Central memory CD8-positive, alpha-beta T cell (primary cell): ENCODE measurements at regions not wholly inside any gene's neighbourhood (a gene's known extent, or its start where the extent isn't known, plus 50 kb on each side); places are given as distances from the start of the nearest gene placed in this dataset.
"Not testable (repeated sequence)": the region's sequence is repeated elsewhere in the genome, so short reads cannot be mapped to it uniquely, and the experiment has no call there.

Experiments
- ATAC-seq: fragments of 150-1000 bp; cut with Tn5 transposase; replicated peaks from 2 replicates; pipeline ENCODE4 v1.10.0; 2022; ENCODE audit warnings: mild to moderate bottlenecking, moderate FRiP score, moderate number of reproducible peaks; ENCODE audit not compliant: poor library complexity, severe bottlenecking; ENCODE audit errors: extremely low read depth
- DNase-seq, 2 donors: peaks; one replicate each; pipeline ENCODE4 v3.0.0; 2021; ENCODE audit warnings: low spot score in 2 of 2
- H3K27ac Mint-ChIP-seq: one replicate; pipeline ENCODE4 v1.8.0; 2022; ENCODE audit warnings: low read depth, mild to moderate bottlenecking, moderate library complexity, mixed read lengths
- H3K27me3 Mint-ChIP-seq: one replicate; pipeline ENCODE4 v1.8.0; 2022; ENCODE audit warnings: mixed read lengths
- H3K36me3 Mint-ChIP-seq: one replicate; pipeline ENCODE4 v1.8.0; 2022; ENCODE audit warnings: mild to moderate bottlenecking, moderate library complexity, mixed read lengths; ENCODE audit not compliant: insufficient read depth
- H3K4me1 Mint-ChIP-seq: one replicate; pipeline ENCODE4 v1.8.0; 2022; ENCODE audit warnings: mixed read lengths
- H3K4me3 Mint-ChIP-seq: one replicate; pipeline ENCODE4 v1.8.0; 2022; ENCODE audit warnings: mild to moderate bottlenecking, moderate library complexity, mixed read lengths
- H3K9me3 Mint-ChIP-seq: one replicate; pipeline ENCODE4 v1.8.0; 2022; ENCODE audit warnings: mixed read lengths

DNA sequence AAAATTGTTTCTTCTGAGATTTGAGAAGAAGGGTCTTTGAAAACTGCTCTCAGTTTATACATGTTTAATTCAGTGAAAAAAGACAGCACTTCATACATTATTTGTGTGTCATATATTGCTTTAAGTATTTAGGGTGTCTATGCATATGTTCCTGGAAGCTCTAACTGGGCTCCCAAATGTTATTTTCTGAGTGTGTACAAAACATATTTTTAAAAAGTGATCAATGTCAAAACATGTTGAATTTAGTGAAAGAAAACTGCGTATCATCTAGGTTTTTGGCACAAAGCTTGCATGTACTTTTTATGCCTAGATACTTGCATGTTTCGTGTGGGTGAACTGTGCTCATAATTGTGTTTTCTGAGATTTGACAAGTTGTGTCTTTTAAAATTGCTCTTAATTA, 81.6 kb downstream of the ASCL4 start:
- DNase-seq (no peak), ATAC-seq (no peak)
- no peak overlapping the region for H3K4me3 Mint-ChIP-seq
- no peak overlapping the region for H3K27ac Mint-ChIP-seq
- H3K36me3 Mint-ChIP-seq: no peaks in the 10 kb centered on the region
- peaks cover 72% of the 10 kb centered on the region for H3K27me3 Mint-ChIP-seq
- no peaks in the 10 kb centered on the region for H3K4me1 Mint-ChIP-seq
- H3K9me3 Mint-ChIP-seq: no peaks in the 10 kb centered on the region

DNA sequence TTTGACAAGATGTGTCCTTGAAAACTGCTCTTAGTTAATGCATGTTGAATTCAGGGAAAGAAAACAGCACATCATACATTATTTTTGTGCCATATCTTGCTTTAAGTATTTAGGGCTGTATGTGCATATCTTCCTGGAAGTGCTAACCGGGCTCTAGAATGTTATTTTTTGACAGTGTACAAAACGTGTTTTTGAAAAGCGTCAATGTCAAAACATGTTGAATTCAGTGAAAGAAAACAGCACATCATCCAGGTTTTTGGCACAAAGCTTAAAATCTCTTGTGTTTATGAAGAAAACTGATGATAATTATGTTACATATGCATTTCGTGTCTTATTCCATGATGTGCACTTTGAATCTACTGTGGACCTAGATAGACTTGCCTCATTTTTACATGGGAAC, 82.7 kb downstream of the ASCL4 start:
- no peaks in the 10 kb centered on the region for H3K36me3 Mint-ChIP-seq
- no peak overlapping the region for H3K27ac Mint-ChIP-seq
- DNase-seq (no peak), ATAC-seq (no peak)
- no peaks in the 10 kb centered on the region for H3K4me1 Mint-ChIP-seq
- no peaks in the 10 kb centered on the region for H3K9me3 Mint-ChIP-seq
- peaks cover 83% of the 10 kb centered on the region for H3K27me3 Mint-ChIP-seq
- H3K4me3 Mint-ChIP-seq: no peak overlapping the region

DNA sequence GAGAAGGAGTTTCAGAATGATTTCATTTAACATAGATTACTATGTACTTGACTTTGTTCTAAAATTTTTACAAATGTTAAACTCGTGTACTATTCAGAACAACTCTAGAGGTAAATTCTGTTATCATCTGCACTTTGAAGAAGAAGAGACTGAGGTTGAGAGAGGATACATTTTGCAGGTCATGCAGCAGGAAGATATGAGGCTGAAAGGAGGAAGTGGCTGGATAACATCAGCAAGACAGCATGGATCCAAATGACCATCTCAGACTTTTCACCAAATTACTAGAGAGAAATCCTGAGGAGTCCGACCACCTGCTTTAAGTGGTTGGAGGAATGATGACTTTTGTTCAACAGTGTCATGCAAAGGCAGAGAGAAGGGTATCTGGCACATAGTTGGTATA, 84.9 kb downstream of the ASCL4 start:
- no peak for DNase-seq
- Mint-ChIP-seq H3K27ac (no peak overlapping the region), H3K4me3 (no peak overlapping the region), H3K4me1 (no peaks in the 10 kb centered on the region), H3K36me3 (no peaks in the 10 kb centered on the region), H3K9me3 (no peaks in the 10 kb centered on the region), H3K27me3 (peaks cover 96% of the 10 kb centered on the region)
- no peak for ATAC-seq

DNA sequence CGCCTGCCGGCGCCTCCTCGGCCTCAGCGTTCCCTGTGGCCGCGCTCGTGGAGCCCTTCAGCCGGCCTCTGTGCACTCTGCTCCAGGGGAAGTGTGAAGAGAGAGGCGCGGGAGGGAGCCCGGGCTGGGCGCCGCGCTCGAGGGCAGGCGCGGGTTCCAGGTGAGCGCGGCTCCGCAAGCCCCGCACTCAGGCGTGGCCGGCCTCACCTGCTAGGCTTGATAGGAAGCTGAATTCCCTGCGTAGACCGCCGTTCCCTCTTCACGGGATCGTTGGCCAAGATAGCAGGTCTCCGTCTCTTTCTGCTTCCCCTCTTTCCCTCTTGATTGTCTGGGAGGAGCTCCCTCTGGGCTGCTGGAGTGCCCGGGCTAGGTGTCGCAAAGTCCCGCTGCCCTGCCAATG, 89.7 kb downstream of the ASCL4 start:
- ATAC-seq (no peak), DNase-seq (no peak)
- Mint-ChIP-seq H3K27ac (no peak overlapping the region), H3K4me3 (no peak overlapping the region), H3K36me3 (no peaks in the 10 kb centered on the region), H3K27me3 (peaks cover 73% of the 10 kb centered on the region), H3K4me1 (no peaks in the 10 kb centered on the region), H3K9me3 (no peaks in the 10 kb centered on the region)

DNA sequence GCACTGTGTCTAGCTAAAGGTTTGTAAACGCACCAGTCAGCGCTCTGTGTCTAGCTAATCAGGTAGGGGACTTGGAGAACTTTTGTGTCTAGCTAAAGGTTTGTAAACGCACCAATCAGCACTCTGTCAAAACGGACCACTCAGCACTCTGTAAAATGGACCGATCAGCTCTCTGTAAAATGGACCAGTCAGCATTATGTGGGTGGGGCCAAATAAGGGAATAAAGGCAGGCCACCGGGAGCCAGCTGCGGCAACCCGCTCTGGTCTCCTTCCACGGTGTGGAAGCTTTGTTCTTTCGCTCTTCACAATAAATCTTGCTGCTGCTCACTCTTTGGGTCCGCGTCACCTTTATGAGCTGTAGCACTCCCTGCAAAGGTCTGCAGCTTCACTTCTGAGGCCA, 90.2 kb downstream of the ASCL4 start:
- H3K4me1 Mint-ChIP-seq, H3K36me3 Mint-ChIP-seq, H3K4me3 Mint-ChIP-seq, H3K9me3 Mint-ChIP-seq, ATAC-seq, DNase-seq, H3K27ac Mint-ChIP-seq: not testable (repeated sequence)
- peaks cover 68% of the 10 kb centered on the region for H3K27me3 Mint-ChIP-seq

DNA sequence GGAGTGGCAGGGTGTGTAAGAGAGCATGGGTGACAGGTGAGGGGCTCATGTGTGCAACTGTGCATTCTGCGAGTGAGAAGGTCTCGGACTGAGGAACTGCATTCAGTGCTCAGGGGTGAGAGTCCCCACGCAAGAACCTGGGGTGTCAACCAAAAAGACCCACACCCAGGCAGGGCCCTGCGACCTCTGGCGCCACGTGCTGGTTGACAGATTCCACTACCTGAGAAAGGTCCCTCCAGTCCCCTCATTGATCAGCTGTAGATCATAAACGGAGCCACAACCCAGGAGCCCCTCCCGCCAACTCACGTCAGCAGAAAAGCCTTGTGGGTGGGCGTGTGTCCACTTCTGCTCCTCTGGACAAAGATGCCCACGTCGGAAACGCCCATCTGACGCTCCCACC, 98.7 kb downstream of the ASCL4 start:
- DNase-seq (no peak), ATAC-seq (no peak)
- no peaks in the 10 kb centered on the region for H3K9me3 Mint-ChIP-seq
- H3K27ac Mint-ChIP-seq: no peak overlapping the region
- no peaks in the 10 kb centered on the region for H3K36me3 Mint-ChIP-seq
- no peak overlapping the region for H3K4me3 Mint-ChIP-seq
- H3K27me3 Mint-ChIP-seq: peaks cover 36% of the 10 kb centered on the region
- no peaks in the 10 kb centered on the region for H3K4me1 Mint-ChIP-seq

DNA sequence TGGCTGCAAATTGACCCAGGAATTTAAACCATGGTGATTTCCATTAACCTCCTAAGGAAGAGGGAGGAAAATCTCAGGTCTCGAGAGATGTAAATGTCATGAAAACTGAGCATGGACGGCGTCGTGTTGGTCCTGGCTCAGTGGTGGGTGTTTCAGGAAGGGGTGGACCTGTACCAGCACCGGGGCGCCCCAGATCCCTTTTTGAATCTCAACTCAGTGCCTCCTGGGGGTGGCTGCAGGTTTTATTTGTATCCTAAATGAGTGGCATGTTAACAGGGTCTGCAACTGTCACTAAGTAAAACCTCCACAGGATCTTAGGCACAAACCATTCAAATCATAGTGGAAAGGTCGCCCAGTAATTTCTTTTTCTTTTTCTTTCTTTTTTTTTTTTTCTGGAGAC, 101.3 kb downstream of the ASCL4 start:
- Mint-ChIP-seq H3K27me3 (peaks cover 46% of the 10 kb centered on the region), H3K9me3 (no peaks in the 10 kb centered on the region), H3K27ac (no peak overlapping the region), H3K4me3 (no peak overlapping the region), H3K4me1 (no peaks in the 10 kb centered on the region), H3K36me3 (no peaks in the 10 kb centered on the region)
- DNase-seq (no peak), ATAC-seq (no peak)

DNA sequence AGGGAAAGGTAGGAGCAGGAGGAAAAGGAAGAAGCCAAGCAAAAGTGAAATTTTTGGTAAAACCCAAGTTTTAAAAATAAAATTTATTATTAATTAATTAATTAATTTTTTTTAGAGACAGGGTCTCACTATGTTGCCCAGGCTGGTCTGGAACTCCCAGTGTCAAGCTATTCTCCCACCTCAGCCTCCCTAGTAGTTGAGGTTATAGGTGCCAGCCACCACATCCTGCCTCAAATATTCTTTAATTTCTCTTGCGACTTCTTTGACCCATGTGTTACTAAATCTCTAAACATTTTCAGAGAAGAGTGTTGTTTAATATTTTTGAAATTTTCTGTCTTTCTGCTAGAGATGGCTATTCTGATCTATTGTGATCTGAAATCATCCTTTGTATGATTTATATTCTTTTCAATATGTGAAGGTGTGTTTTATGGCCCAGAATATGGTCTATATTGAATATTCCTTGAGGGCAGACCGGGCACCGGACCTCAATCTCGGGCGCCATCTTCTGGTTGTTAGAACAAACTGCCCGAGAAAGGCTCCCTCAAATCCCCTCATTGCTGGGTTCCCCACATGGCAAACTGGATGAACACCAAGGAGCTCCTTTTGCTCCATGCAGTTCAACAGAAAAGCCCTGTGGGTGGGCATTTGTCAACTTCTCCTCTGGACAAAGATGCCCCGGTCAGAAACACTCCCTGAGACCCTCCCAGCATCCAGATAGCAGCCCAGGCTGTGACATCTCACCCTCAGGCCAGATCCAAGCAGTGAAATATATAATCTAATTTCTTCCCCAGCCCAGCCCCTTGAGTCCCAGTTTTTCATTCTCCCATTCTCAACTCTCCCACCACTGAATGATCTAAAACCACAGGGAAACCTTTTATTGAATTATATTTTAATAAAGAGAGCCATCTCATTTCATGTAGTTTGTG, 110.5 kb downstream of the ASCL4 start:
- Mint-ChIP-seq H3K4me3 (no peak overlapping the region), H3K4me1 (peaks cover 7% of the 10 kb centered on the region), H3K9me3 (no peaks in the 10 kb centered on the region), H3K27me3 (peaks cover 50% of the 10 kb centered on the region), H3K27ac (no peak overlapping the region), H3K36me3 (no peaks in the 10 kb centered on the region)
- ATAC-seq: peak; percentile 54
- DNase-seq: peak in 1 of 2 donors; percentile 18

DNA sequence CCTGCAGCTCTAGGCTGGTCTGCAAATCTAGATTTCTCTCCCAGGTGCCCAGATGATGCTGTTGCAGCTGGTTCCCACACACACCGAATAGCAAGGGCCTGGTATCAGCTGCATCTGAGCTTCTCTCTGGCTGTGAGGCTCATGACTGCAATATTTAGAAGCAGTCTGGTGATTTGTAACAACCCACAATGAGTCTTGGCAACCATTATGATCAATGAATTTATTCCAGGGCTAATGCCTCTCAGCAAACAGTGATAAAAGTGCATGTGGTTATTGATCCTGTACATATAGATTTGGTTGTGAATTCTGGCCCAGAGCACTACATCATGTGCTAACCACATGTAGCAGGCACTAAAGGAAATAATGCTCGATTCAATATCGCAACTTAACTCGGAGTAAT, 114.3 kb downstream of the ASCL4 start:
- no peak overlapping the region for H3K27ac Mint-ChIP-seq
- no peak overlapping the region for H3K4me3 Mint-ChIP-seq
- ATAC-seq: no peak
- H3K9me3 Mint-ChIP-seq: no peaks in the 10 kb centered on the region
- H3K36me3 Mint-ChIP-seq: no peaks in the 10 kb centered on the region
- H3K27me3 Mint-ChIP-seq: peaks cover 52% of the 10 kb centered on the region
- DNase-seq: no peak
- peaks cover 7% of the 10 kb centered on the region for H3K4me1 Mint-ChIP-seq

DNA sequence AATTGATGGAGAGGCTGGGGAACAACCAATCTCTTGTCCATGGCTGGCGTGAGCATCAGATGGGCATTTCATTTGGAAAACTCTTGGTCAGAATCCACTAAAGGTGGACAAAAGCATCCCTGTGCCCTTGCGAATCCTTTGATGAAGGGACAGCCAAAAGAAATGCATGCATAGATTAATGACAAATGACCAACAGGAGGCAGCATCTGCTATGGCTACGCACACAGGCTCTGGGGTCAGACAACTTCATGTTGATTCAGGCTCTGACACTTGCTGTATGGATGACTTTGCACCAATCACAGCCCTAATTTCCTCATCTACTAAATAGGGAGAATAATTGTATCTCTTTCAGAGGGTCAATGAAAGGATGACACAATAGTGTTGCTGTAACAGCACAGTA, 117.5 kb downstream of the ASCL4 start:
- Mint-ChIP-seq H3K27me3 (peaks cover 50% of the 10 kb centered on the region), H3K4me1 (no peaks in the 10 kb centered on the region), H3K27ac (no peak overlapping the region), H3K4me3 (no peak overlapping the region), H3K9me3 (no peaks in the 10 kb centered on the region), H3K36me3 (no peaks in the 10 kb centered on the region)
- no peak for ATAC-seq
- DNase-seq: no peak

DNA sequence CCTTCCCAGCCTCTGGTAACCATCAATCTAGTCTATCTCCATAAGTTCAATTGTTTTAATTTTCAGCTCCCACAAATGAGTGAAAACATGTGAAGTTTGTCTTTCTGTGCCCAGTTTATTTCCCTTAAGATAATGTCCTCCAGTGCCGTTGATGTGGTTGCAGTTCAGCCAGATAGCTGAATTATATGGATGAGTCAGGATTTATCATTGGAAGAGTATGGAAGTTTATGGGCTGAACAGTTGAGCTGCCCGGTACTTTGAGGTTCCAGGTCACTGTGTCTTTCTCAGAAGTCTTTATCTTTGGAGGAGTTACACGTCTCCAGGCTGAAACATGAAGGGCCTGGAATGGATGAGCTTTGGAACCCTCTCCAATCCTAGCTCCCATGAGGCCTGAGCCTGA, 120.1 kb downstream of the ASCL4 start:
- no peaks in the 10 kb centered on the region for H3K9me3 Mint-ChIP-seq
- no peak for DNase-seq
- no peak overlapping the region for H3K4me3 Mint-ChIP-seq
- peaks cover 38% of the 10 kb centered on the region for H3K27me3 Mint-ChIP-seq
- H3K36me3 Mint-ChIP-seq: no peaks in the 10 kb centered on the region
- H3K4me1 Mint-ChIP-seq: no peaks in the 10 kb centered on the region
- no peak overlapping the region for H3K27ac Mint-ChIP-seq
- ATAC-seq: no peak

DNA sequence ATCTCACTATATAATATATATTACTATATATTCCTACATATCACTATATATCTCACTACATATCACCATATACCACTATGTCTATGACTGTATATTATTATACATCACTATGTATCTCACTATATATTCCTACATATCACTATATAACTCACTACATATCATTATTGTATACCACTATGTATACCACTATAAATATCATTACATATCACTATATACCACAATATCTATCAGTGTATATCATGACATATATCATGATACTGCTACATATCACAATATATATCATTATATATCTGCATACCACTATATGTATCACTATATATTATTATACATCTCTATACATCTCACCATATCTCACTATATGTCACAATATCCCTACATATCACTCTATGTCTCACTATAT, 121.5 kb downstream of the ASCL4 start:
- Mint-ChIP-seq H3K9me3 (no peaks in the 10 kb centered on the region), H3K27me3 (peaks cover 34% of the 10 kb centered on the region), H3K27ac (no peak overlapping the region), H3K4me1 (no peaks in the 10 kb centered on the region), H3K4me3 (no peak overlapping the region), H3K36me3 (no peaks in the 10 kb centered on the region)
- no peak for DNase-seq
- ATAC-seq: no peak

DNA sequence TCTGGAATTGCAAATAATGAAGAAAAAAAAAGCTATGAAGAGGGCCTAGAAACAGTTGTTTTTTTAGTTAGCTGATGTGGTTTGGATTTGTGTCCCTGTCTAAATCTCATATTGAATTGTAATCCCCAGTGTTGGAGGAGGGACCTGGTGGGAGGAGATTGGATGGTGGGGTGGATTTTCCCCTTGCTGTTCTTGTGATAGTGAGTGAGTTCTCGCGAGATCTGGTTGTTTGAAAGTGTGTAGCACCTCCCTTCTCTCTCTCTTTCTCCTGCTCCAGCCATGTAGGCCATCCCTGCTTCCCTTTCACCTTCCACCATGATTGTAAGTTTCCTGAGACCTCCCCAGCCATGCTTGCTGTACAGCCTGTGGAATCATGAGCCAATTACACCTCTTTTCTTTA, 126.1 kb downstream of the ASCL4 start:
- Mint-ChIP-seq H3K4me1 (no peaks in the 10 kb centered on the region), H3K36me3 (no peaks in the 10 kb centered on the region), H3K9me3 (no peaks in the 10 kb centered on the region), H3K27me3 (peaks cover 46% of the 10 kb centered on the region), H3K27ac (no peak overlapping the region), H3K4me3 (no peak overlapping the region)
- DNase-seq (no peak), ATAC-seq (no peak)
